ENCODE measurements at regions not wholly inside any gene's neighbourhood (a gene's known extent, or its start where the extent isn't known, plus 50 kb on each side); places are given as distances from the start of the nearest gene placed in this dataset.

DNA sequence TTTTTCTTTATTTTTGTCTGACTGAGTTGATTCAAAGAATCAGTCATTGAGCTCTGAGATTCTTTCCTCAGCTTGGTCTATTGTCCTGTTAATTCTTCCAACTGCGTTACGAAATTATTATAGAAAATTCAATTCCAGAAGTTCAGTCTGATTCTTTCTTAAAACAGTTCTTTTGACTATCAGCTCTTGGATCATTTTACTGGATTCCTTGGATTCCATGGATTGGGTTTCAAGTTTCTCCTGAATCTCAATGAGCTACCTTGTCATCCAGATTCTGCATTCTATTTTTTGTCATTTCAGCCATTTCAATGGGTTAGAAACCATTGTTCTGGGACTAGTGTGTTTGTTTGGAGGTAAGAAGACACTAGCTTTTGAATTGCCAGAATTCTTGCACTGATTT, 169.3 kb downstream of the PCDH20 start:
- no peak for TF ChIP-seq JUND (IDR thresholded peaks at IDR 0.05)
- TF ChIP-seq FOXM1 (IDR thresholded peaks at IDR 0.05; ENCODE audit: low read depth): no peak
- no peak for TF ChIP-seq CTCF (IDR thresholded peaks at IDR 0.05)
- no peak for TF ChIP-seq NRF1 (IDR thresholded peaks at IDR 0.05; ENCODE audit: low read depth, low read length)
- TF ChIP-seq EZH2phosphoT487 (IDR thresholded peaks at IDR 0.05; ENCODE audit: borderline replicate concordance, low read depth): no peak

Data from SK-N-SH (cell line).